HCT116 (cell line): ENCODE measurements at regions not wholly inside any gene's neighbourhood (a gene's known extent, or its start where the extent isn't known, plus 50 kb on each side); places are given as distances from the start of the nearest gene placed in this dataset.

Experiments
- RAD21 ChIP-seq: IDR thresholded peaks from 2 replicates; pipeline ENCODE4 v1.6.1; 2012; ENCODE audit warnings: low read depth, mild to moderate bottlenecking
- SP1 ChIP-seq: IDR thresholded peaks from 2 replicates; pipeline ENCODE4 v1.6.1; 2012; ENCODE audit warnings: low read depth
- TF ChIP-seq, protein P1 (sequence below), 3 experiments: fragments of 200-600 bp in 1 of 3; sonication (generic) in 1 of 3; IDR thresholded peaks in 2 of 3; conservative IDR thresholded peaks in 1 of 3; 2 replicates each; pipeline ENCODE4 v1.5.1; 2012 to 2017; ENCODE audit warnings: low read depth in 2 of 3, low read length in 2 of 3, antibody characterized with exemption in 1 of 3, borderline replicate concordance in 1 of 3, control low read depth in 1 of 3, mild to moderate bottlenecking in 1 of 3, mixed read lengths in 1 of 3, mixed run types in 1 of 3, moderate library complexity in 1 of 3; ENCODE audit not compliant: insufficient read depth in 1 of 3

DNA sequence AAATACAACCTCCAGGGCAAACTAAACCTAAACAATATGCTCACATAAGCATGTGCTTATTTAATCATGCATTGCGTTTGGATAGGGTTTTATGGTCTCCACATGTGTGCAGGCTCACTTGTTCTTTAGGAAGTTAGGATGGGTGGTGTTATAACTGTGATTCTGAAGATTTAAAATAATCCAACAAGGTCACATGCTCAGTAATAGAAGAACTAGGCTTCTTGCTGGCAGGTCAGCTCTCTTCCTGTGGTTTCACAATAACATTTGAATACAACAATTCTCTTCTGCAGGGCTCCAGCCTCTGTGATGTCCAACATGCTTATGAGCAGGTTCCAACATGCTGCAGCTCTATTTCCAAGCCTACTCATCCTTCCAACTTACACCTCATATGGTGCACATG is 84.0 kb downstream of the MYL12B start:
- TF ChIP-seq RAD21 (no peak), SP1 (no peak)
- TF ChIP-seq, protein P1, sequence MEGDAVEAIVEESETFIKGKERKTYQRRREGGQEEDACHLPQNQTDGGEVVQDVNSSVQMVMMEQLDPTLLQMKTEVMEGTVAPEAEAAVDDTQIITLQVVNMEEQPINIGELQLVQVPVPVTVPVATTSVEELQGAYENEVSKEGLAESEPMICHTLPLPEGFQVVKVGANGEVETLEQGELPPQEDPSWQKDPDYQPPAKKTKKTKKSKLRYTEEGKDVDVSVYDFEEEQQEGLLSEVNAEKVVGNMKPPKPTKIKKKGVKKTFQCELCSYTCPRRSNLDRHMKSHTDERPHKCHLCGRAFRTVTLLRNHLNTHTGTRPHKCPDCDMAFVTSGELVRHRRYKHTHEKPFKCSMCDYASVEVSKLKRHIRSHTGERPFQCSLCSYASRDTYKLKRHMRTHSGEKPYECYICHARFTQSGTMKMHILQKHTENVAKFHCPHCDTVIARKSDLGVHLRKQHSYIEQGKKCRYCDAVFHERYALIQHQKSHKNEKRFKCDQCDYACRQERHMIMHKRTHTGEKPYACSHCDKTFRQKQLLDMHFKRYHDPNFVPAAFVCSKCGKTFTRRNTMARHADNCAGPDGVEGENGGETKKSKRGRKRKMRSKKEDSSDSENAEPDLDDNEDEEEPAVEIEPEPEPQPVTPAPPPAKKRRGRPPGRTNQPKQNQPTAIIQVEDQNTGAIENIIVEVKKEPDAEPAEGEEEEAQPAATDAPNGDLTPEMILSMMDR (IDR thresholded peaks at IDR 0.05 in 2 of 3, conservative IDR thresholded peaks at IDR 0.05 in 1 of 3; ENCODE audit: borderline replicate concordance in 1 of 3, insufficient read depth in 1 of 3, low read depth in 2 of 3, low read length in 2 of 3) = no peak
